HG03439 (cell line): ENCODE measurements at regions not wholly inside any gene's neighbourhood (a gene's known extent, or its start where the extent isn't known, plus 50 kb on each side); places are given as distances from the start of the nearest gene placed in this dataset.
"Not testable (repeated sequence)": the region's sequence is repeated elsewhere in the genome, so short reads cannot be mapped to it uniquely, and the experiment has no call there.

Experiments
- ATAC-seq: cut with Tn5 transposase; IDR thresholded peaks from one replicate; pipeline ENCODE4 v1.9.1; 2021; ENCODE audit warnings: mild to moderate bottlenecking, moderate library complexity; ENCODE audit not compliant: unreplicated experiment

DNA sequence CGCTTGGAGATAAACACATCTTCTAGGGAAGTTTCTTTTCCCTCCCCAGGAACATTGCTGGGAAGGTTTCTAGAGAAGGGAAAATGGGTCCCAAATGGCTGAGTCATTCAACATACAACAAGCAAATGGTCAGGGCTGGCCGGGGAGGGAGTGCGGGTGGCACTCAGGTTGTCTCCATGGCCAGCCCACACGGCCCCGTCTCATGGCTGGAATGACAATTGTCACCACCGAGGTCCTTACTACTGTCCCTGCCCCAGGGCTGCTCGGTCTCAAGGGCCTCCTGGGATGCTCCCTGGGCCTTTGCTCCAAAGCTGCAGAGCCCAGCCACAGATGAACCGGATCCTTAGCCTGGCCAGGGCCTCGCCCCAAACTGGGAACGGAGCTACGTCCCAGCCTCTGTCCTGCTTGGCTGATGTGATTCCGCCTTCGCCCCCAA is 121.9 kb downstream of the FGF18 start:
- no peak for ATAC-seq

DNA sequence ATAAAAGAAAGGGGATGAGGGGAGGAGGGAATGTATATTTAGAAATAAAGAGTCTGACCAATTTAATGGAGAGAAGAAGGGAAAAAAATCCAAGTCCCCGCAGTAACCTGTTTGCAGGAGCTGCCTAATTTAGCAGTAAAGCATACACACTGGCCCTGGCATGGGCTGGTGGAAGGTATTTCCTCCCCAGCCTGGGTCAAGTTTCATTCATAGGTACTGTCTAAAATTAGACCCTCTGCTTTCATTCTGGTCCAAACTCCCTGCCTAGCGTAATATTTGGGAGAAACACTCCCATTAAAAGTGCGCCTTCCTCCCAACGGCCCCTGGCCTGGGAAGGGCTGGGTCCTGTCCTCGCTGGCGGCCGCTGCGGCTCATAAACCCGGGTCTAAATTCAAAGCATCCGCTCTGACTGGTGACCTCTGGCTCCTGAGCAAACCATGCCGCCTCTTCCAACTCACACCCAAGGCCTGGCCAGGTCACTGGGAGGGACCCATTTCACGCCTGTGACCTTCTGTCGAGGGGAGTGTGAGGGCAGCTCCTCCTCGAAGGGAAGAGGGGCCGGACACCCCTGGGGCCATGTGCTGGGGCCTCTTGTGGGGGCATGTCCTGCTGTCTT is 123.2 kb downstream of the FGF18 start:
- no peak for ATAC-seq

- no peak for ATAC-seq
Observed at GRCh38 chr5:171543148-171543815, 123.8 kb downstream of the FGF18 start.

- ATAC-seq: no peak
Observed at GRCh38 chr5:171544913-171545765, 125.7 kb downstream of the FGF18 start.

- no peak for ATAC-seq
Observed at GRCh38 chr5:171549274-171549673, 129.8 kb downstream of the FGF18 start.

DNA sequence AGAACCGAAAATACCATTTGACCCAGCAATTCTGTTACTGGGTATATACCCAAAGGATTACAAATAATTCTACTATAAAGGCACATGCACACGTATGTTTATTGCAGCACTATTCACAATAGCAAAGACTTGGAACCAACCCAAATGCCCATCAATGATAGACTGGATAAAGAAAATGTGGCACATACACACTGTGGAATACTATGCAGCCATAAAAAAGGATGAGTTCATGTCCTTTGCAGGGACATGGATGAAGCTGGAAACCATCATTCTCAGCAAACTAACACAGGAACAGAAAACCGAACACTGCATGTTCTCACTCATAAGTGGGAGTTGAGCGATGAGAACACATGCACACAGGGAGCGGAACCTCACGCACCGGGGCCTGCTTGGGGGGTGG is 134.4 kb downstream of the FGF18 start:
- not testable (repeated sequence) for ATAC-seq

GRCh38 chr5:171555160-171555559 is 135.7 kb downstream of the FGF18 start:
- ATAC-seq: no peak

DNA sequence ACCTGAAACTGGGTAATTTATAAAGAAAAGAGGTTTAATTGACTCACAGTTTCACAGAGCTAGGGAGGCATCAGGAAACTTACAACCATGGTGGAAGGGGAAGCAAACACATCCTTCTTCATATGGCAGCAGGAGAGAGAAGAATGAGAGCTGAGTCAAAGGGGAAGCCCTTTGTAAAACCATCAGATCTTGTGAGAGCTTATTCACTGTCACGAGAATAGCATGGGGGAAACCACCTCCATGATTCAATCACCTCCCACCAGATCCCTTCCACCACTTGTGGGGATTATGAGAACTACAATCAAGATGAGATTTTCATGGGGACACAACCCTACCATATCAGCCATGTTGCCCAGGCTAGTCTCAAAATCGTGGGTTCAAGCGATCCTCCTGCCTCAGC is 143.4 kb downstream of the FGF18 start:
- ATAC-seq: no peak

DNA sequence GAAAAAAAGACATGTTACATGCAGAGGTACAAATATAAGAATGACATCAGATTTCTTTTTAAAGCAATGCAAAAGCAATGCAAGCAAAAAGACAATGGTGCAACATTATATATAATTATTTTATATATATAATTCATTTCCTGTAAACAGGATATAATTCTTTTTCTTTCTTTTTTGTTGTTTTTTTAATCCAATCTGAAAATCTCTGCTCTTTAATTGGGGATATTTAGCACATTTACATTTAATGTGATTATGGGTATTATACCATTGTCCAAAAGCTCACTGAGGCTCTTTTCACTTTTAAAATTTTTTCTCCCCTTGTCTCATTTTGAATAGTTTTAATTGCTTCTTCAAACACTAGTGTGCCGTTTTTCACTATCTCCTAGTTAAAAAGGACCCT is 148.9 kb downstream of the FGF18 start:
- ATAC-seq: no peak

- ATAC-seq: no peak
Observed at GRCh38 chr5:171569065-171569712, 149.7 kb downstream of the FGF18 start.

DNA sequence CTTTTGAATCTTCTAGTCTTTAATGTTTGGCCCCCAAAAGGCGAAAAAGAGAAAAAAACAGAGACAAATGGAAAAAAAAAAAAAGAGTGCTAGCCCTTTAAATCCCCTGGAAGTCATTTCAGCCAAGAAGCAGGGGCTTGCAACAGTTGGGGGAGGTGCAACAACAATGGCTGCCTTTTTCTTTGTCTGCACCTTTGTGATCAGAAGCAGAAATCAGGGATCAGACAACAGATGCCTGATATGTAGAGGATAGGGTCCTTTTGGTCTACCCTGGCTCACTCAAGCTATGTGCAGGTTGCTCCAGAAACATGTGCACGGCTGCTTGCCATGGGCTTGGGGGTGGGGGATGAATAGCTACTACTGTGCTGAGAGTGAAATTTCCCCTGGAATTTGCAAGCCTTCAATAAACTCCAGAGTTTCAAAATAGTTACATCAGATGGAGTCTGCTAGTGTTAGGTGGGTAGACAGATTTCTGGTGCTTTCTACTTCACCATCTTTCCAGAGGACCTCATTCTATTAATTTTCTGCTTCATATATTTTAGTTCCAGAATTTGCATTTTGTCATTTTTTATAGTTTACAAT is 150.9 kb downstream of the FGF18 start:
- no peak for ATAC-seq

- no peak for ATAC-seq
Observed at GRCh38 chr5:171571663-171572062, 152.2 kb downstream of the FGF18 start.

- ATAC-seq: no peak
Observed at GRCh38 chr5:171573021-171573420, 153.6 kb downstream of the FGF18 start.

DNA sequence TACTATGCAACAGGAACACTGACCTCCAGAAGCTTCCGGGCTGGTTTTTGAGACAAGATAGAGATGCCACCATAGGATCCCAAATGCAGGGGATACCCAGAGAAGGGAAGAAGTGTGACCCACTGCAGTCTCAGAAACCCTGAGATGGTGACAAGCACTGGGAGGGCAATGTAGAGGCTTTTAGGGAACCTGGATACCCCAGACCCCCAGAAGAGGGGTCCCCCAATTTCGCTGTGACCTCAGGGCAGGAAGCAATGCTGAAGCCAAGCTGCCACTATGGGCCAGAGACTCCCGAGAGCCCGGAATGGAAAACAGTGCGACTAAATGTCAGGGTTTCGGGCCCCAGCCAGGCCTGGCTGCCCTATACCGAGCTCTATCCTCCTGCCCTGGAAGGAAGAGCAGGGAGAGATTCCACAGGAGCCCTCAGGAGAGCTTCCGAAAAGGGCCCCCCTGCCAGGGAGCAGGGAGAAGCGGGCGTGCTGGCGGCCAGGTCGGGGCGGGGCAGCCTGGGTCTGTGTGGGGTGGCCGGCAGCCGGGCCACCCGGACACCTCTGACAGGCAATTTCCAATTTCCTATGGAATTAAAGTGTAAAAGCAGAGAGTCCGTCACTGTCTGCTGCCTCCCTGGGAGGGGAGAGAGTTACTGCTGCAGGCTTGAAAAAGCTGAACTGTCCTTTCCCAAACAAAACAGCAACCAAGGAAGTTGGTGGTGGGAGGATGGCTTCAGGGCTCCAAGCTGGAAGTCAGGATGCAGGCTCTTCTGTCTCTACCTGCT is 154.2 kb downstream of the FGF18 start:
- no peak for ATAC-seq

DNA sequence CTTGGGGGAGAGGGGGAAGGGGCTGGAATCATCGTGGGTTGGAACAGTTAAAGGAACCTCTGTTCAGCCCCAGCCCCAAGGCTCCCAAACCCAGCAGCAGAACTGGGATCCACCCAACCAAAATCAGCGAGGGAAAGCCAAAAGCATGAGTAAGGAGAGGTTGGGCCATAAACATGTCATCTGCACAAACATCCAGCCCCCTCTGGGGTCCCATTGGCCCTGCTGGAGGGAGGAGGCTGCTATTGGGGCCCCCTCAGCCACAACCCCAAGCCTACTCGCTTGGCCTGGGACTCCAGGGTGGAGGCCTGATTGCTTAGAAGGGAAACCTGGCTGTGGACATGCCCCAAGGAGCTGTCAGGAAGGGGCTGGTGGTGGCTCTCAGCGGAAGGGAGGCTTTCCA is 154.9 kb downstream of the FGF18 start:
- no peak for ATAC-seq

- no peak for ATAC-seq
Observed at GRCh38 chr5:171575386-171575785, 155.9 kb downstream of the FGF18 start.

- ATAC-seq: no peak
Observed at GRCh38 chr5:171575808-171576207, 156.4 kb downstream of the FGF18 start.

- ATAC-seq: no peak
Observed at GRCh38 chr5:171577042-171577758, 157.8 kb downstream of the FGF18 start.

DNA sequence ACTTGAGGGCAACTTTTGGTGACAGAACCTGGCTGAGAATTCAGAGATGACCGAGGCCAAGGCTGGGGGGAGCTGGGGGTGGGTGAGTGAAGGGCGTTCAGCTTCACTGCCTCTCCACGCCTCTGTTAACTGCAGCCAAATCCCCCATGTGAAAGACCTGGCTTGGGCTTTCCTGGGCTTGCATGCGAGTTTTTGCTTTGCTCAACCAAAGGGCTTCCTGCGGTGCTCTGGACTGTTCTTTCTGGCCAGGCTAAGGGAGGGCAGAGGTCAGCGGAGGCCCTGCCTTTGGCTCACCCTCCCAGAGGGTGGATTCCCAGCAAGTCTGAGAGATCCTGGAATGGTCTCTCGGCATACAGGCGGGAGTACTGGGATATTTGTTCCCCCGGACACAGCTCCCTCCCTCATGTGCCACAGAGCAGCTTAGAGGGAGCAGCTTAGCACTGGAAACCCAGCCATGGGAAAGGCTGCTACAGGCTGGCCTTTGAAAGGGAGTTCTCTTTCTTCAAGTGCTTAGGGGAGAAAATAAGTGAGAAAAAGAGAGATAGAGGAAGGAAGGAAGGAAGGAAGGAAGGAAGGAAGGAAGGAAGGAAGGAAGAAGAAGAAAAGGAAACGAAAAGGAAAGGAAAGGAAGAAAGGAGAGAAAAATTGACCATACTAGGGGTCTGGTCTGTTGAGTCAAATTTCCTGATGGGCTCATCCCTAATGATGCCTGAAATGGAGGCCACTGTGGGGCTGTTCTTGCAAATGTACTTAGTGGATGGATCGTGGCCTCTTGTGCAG is 158.8 kb downstream of the FGF18 start:
- ATAC-seq: no peak
